Ishikawa (cell line): ENCODE measurements at regions not wholly inside any gene's neighbourhood (a gene's known extent, or its start where the extent isn't known, plus 50 kb on each side); places are given as distances from the start of the nearest gene placed in this dataset.

ENCODE experiments used
- CEBPB ChIP-seq: IDR thresholded peaks from 2 replicates; pipeline ENCODE4 v1.6.1; 2012
- CREB1 ChIP-seq: IDR thresholded peaks from 2 replicates; pipeline ENCODE4 v1.6.1; 2012; ENCODE audit warnings: low read depth
- EGR1 ChIP-seq: IDR thresholded peaks from 2 replicates; pipeline ENCODE4 v1.6.1; 2012
- EP300 ChIP-seq: IDR thresholded peaks from 2 replicates; pipeline ENCODE4 v1.6.1; 2012; ENCODE audit warnings: borderline replicate concordance
- FOXM1 ChIP-seq: IDR thresholded peaks from 2 replicates; pipeline ENCODE4 v1.6.1; 2012; ENCODE audit warnings: low read depth, borderline replicate concordance
- MAX ChIP-seq: IDR thresholded peaks from 2 replicates; pipeline ENCODE4 v1.6.1; 2012
- NFIC ChIP-seq: IDR thresholded peaks from 2 replicates; pipeline ENCODE4 v1.6.1; 2012
- RAD21 ChIP-seq: IDR thresholded peaks from 2 replicates; pipeline ENCODE4 v1.6.1; 2012; ENCODE audit warnings: low read depth
- REST ChIP-seq: IDR thresholded peaks from 2 replicates; pipeline ENCODE4 v1.6.1; 2012; ENCODE audit warnings: low read depth, mild to moderate bottlenecking
- TAF1 ChIP-seq: IDR thresholded peaks from 2 replicates; pipeline ENCODE4 v1.6.1; 2012; ENCODE audit warnings: low read depth, mild to moderate bottlenecking
- TCF12 ChIP-seq: IDR thresholded peaks from 2 replicates; pipeline ENCODE4 v1.6.1; 2012; ENCODE audit warnings: low read depth
- TEAD4 ChIP-seq: IDR thresholded peaks from 2 replicates; pipeline ENCODE4 v1.6.1; 2012
- USF1 ChIP-seq: IDR thresholded peaks from 2 replicates; pipeline ENCODE4 v1.6.1; 2012
- YY1 ChIP-seq: IDR thresholded peaks from 2 replicates; pipeline ENCODE4 v1.6.1; 2012; ENCODE audit warnings: low read depth
- ZBTB7A ChIP-seq: IDR thresholded peaks from 2 replicates; pipeline ENCODE4 v1.6.1; 2012; ENCODE audit warnings: low read depth

- TF ChIP-seq TCF12, result no peak
- TF ChIP-seq CREB1, result no peak
- no peak for TF ChIP-seq EGR1
- TF ChIP-seq TEAD4, result no peak
- no peak for TF ChIP-seq MAX
These were observed 137.7 kb upstream of the RAPGEF2 start for GRCh38 chr4:158965226-158965625.

GRCh38 chr4:158966091-158966490 lies 136.8 kb upstream of the RAPGEF2 start:
- TF ChIP-seq TCF12, result no peak
- no peak for TF ChIP-seq CREB1
- no peak for TF ChIP-seq NFIC
- no peak for TF ChIP-seq MAX
- no peak for TF ChIP-seq TEAD4
- TF ChIP-seq RAD21, result no peak
- no peak for TF ChIP-seq EGR1
- TF ChIP-seq TAF1, result no peak
- no peak for TF ChIP-seq CEBPB
- no peak for TF ChIP-seq YY1
- no peak for TF ChIP-seq EP300
- no peak for TF ChIP-seq ZBTB7A

- no peak for TF ChIP-seq EGR1
- TF ChIP-seq EP300, result no peak
- TF ChIP-seq MAX, result no peak
These were observed 133.9 kb upstream of the RAPGEF2 start for GRCh38 chr4:158968961-158969360.

- TF ChIP-seq TCF12 (no peak), TEAD4 (no peak), CEBPB (no peak), USF1 (no peak), FOXM1 (no peak), CREB1 (no peak)
These were observed 132.1 kb upstream of the RAPGEF2 start for GRCh38 chr4:158970812-158971211.

GRCh38 chr4:158991534-158992155 lies 111.2 kb upstream of the RAPGEF2 start:
- TF ChIP-seq CEBPB (peak; percentile 21; the same call in 1 of the 2 replicates), FOXM1 (no peak)

GRCh38 chr4:158993891-158994290 lies 109.0 kb upstream of the RAPGEF2 start:
- TF ChIP-seq MAX, result no peak
- TF ChIP-seq REST, result no peak
- no peak for TF ChIP-seq YY1
- TF ChIP-seq EP300, result no peak
- no peak for TF ChIP-seq USF1
- TF ChIP-seq FOXM1, result no peak
- no peak for TF ChIP-seq TAF1
- no peak for TF ChIP-seq TCF12
- no peak for TF ChIP-seq EGR1
- no peak for TF ChIP-seq TEAD4
- TF ChIP-seq CEBPB, result no peak
- no peak for TF ChIP-seq ZBTB7A
- TF ChIP-seq NFIC, result no peak
- TF ChIP-seq CREB1, result no peak
- TF ChIP-seq RAD21, result no peak

GRCh38 chr4:158995040-158995439 lies 107.8 kb upstream of the RAPGEF2 start:
- TF ChIP-seq NFIC (no peak), EGR1 (no peak), USF1 (no peak), MAX (no peak), REST (no peak), CEBPB (no peak), CREB1 (no peak), TCF12 (no peak), EP300 (no peak), ZBTB7A (no peak)
